ENCODE measurements at regions not wholly inside any gene's neighbourhood (a gene's known extent, or its start where the extent isn't known, plus 50 kb on each side); places are given as distances from the start of the nearest gene placed in this dataset.
"Not testable (repeated sequence)": the region's sequence is repeated elsewhere in the genome, so short reads cannot be mapped to it uniquely, and the experiment has no call there.

DNA sequence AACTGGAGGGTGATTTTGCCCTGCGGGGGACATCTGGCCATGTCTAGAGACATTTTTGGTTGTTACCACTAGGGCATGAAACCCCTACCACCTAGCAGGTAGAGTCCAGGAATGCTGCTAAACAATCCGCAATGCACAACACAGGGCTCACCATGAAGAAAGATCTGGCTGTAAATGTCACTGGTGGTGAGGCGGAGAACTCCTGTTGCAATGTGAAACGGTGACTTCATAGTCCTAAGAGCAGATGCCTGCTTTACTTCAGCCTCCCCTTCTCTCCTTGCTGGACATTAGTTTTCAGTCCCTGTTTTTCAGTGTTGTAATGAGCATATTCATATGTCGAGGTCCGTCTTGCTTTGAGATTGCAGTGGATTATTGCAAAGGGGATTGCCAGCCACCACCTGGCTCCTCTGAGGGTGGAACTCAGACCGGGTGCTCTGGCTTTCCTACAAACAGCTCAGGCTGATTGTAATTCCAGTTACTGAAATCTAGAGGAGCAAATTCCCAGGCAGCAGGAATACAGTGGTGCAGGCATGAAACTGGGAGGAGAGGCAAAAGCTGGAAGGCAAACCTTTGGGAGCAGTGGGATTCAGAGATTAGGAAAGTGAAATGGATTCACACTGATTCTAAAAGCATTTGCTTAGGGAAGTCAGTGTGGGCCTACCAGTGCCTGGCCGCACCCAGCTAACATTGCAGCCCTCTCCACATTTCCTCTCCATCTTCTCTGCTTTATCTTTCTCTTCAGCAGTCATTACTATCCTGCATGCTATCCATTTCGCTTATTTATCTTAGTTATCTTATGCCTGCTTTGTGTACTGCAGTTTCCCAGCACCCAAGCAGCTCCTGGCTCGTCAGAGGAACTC, 76.1 kb upstream of the PCDH8 start:
- Histone ChIP-seq H3K4me1 (replicated peaks) (no peaks in the 10 kb centered on the region), H3K9me3 (replicated peaks) (no peaks in the 10 kb centered on the region), H3K27me3 (replicated peaks) (no peaks in the 10 kb centered on the region), H3K36me3 (no peaks in the 10 kb centered on the region), H3K4me3 (no peak overlapping the region), H3K27ac (no peak overlapping the region)
- DNase-seq (ENCODE audit: low read depth in 1 of 2, low spot score in 2 of 2), result no peak

DNA sequence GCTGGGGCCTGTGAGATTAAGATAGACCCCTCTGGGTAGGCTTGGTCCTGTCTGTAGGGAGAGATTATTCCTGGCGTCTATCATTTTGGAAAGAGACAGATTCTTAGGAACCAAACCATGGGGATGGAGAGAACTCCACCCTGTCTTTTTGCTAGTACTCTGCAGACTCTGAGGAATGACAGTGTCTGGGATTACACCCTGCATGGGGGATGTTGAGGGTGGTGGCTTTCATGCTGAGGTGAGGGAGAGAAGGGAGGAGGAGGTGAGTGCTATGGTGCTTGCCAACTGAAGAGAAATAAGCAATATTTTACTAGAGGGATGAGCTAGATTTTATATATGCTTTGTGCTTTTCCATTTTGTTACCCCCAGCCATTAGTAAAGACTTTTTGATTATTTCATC, 74.5 kb upstream of the PCDH8 start:
- no peaks in the 10 kb centered on the region for H3K9me3 ChIP-seq (replicated peaks)
- no peaks in the 10 kb centered on the region for H3K4me1 ChIP-seq (replicated peaks)
- no peak overlapping the region for H3K27ac ChIP-seq
- H3K36me3 ChIP-seq, result no peaks in the 10 kb centered on the region
- no peak for DNase-seq (ENCODE audit: low read depth in 1 of 2, low spot score in 2 of 2)
- H3K27me3 ChIP-seq (replicated peaks), result no peaks in the 10 kb centered on the region
- H3K4me3 ChIP-seq, result no peak overlapping the region

DNA sequence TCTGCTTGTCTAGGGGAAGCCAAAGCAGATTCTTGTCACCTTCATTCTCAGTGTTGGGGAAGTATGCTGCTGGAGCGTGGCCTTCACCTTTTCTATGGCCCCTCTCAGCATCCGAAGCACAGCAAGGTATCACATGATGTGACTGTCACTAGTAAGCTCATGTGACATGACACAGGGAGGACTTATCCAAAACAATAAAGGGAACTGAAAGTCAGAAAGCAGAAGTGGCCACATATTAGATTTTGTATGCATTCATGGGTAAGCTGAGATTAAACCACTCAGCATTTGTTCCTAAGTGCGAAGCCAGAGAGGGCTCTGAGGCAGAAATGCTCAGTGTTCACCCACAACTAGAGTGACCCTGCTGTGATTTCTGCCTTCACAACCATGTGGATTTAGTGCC, 72.8 kb upstream of the PCDH8 start:
- no peaks in the 10 kb centered on the region for H3K36me3 ChIP-seq
- no peaks in the 10 kb centered on the region for H3K27me3 ChIP-seq (replicated peaks)
- H3K9me3 ChIP-seq (replicated peaks), result no peaks in the 10 kb centered on the region
- H3K4me1 ChIP-seq (replicated peaks), result no peaks in the 10 kb centered on the region
- H3K27ac ChIP-seq, result no peak overlapping the region
- no peak overlapping the region for H3K4me3 ChIP-seq
- no peak for DNase-seq (ENCODE audit: low read depth in 1 of 2, low spot score in 2 of 2)

DNA sequence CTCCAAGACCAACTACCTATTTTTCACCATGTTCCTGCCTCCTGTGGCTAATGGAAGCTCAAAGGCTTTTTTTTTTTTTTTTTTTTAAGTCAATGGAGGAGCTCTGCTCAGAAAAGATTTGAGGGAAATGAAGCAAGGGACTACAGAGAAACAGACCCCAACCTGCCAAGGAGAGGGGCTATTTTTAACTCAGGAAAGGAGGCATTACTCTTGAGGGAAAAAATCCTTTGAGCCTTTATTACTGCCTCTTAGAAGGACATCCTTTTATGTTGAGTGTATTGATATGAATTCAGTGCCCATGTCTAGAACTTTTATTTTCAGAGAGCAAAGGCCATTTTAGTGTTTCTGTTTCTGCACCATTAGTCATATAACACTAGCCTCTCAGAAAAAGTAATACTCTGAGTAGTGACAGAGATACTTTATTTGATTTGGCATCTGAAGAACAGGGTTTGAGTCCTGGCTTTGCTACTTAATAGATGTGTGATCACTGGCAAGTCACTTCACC, 68.1 kb upstream of the PCDH8 start:
- no peaks in the 10 kb centered on the region for H3K27me3 ChIP-seq (replicated peaks)
- DNase-seq (ENCODE audit: low read depth in 1 of 2, low spot score in 2 of 2), result no peak
- no peaks in the 10 kb centered on the region for H3K4me1 ChIP-seq (replicated peaks)
- H3K27ac ChIP-seq, result no peak overlapping the region
- H3K36me3 ChIP-seq, result no peaks in the 10 kb centered on the region
- no peak overlapping the region for H3K4me3 ChIP-seq
- no peaks in the 10 kb centered on the region for H3K9me3 ChIP-seq (replicated peaks)

DNA sequence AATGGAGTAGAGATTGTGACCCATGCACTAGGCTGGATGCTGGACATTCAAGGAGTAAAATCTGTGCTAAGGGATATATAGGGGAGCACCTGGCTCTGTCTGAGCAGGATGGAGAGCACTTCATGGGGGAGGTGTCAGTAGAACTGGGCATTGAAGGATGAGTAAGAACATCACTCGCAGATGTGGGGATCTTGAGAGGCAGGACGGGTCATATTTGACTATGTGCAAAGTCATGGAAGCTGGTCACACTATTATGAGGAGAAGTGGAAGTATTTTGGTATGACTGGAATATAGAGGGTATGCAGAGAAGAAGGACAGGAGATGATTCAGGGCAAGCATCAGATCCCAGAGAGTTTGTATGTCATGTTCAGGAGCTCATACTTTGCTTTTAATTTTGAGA, 62.9 kb upstream of the PCDH8 start:
- no peaks in the 10 kb centered on the region for H3K27me3 ChIP-seq (replicated peaks)
- DNase-seq (ENCODE audit: low read depth in 1 of 2, low spot score in 2 of 2), result no peak

DNA sequence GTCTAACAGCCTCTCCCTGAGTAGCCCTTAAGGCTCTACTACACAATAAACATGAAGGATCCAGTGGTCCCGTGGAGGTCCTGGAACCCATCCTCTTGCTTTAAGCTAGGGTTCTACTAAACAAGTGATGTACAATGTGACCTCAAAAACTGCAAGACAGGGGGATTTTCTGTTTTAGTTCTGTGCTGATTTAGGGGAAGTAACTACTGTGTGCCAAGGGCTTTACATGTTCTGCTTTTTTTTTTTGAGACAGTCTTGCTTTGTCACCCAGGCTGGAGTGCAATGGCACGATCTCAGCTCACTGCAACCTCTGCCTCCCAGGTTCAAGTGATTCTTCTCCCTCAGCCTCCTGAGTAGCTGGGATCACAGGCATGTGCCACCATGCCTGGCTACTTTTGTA, 61.9 kb upstream of the PCDH8 start:
- H3K27ac ChIP-seq; H3K27me3 ChIP-seq (replicated peaks): not testable (repeated sequence)

More for the DNA sequence above, 62.9 kb upstream of the PCDH8 start:
- H3K36me3 ChIP-seq, result no peaks in the 10 kb centered on the region
- no peaks in the 10 kb centered on the region for H3K4me1 ChIP-seq (replicated peaks)
- H3K4me3 ChIP-seq, result no peak overlapping the region
- H3K9me3 ChIP-seq (replicated peaks), result no peaks in the 10 kb centered on the region
- H3K27ac ChIP-seq, result no peak overlapping the region

DNA sequence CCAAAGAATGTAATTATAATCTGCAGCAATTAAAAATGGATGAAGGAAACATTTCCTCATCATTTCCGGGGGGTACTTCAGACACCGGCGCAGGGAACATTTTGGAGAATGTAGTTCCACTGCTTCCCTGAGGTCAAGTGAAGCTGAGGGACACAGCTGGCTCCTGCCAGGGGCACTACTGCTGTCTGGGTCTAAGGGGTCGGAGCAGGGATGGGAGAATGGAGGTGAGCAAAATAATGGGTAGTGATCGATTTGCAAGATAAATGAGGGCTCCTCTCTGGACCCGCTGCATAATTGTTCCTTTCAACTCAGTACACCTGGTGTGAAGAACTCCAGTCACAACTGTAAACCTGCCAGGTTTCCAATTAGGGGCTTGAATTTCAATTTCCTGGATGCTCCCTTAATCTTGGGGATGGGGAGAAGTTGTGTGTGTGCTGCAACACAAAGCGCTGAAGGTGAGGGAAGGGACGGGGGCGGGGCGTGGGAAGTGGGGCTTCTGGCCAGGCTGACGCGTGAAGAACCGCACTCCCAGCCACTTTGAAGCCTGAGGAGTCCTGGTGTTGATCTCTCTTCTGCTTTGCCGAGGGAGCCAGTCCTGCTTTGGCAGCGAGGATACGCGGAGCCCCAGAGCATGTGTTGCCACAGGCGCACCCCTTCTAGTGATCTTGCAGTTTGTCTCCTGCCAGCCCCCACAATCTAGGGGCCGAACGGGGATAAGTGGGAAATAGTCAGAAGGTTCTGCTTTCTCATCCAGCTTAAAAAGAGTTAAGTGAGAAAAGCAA, 57.9 kb upstream of the PCDH8 start:
- no peaks in the 10 kb centered on the region for H3K36me3 ChIP-seq
- no peaks in the 10 kb centered on the region; the same call in 1 of the 2 replicates for H3K27me3 ChIP-seq (replicated peaks)
- no peak for DNase-seq (ENCODE audit: low read depth in 1 of 2, low spot score in 2 of 2)
- no peak overlapping the region for H3K4me3 ChIP-seq
- no peak overlapping the region for H3K27ac ChIP-seq
- no peaks in the 10 kb centered on the region for H3K9me3 ChIP-seq (replicated peaks)
- no peaks in the 10 kb centered on the region for H3K4me1 ChIP-seq (replicated peaks)

More for the DNA sequence above, 61.9 kb upstream of the PCDH8 start:
- H3K4me3 ChIP-seq; H3K9me3 ChIP-seq (replicated peaks); H3K36me3 ChIP-seq; H3K4me1 ChIP-seq (replicated peaks); DNase-seq (ENCODE audit: low read depth in 1 of 2, low spot score in 2 of 2): not testable (repeated sequence)

DNA sequence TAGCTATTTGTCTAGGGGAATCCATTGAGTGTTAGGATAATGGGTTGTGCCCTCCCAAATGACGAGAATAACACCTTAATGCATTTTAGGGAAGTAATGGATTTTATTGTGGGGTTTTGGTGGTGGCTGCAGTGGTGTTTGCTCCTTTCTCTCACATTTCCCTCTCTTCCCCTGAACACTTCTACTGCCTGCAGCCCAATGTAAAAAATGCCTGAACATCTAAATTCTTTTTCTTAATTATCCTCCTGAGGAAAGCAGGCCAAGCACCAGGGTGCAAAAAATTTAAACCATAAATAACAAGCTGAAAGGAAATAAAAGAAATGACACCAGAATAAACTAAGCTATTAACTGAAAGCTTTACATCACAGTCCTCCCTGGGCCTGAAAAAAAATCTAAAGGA, 57.3 kb upstream of the PCDH8 start:
- H3K4me1 ChIP-seq (replicated peaks), result no peaks in the 10 kb centered on the region
- H3K27ac ChIP-seq, result no peak overlapping the region
- H3K27me3 ChIP-seq (replicated peaks), result no peaks in the 10 kb centered on the region; the same call in 1 of the 2 replicates
- no peaks in the 10 kb centered on the region for H3K36me3 ChIP-seq
- no peak for DNase-seq (ENCODE audit: low read depth in 1 of 2, low spot score in 2 of 2)
- H3K4me3 ChIP-seq, result no peak overlapping the region
- no peaks in the 10 kb centered on the region for H3K9me3 ChIP-seq (replicated peaks)

DNA sequence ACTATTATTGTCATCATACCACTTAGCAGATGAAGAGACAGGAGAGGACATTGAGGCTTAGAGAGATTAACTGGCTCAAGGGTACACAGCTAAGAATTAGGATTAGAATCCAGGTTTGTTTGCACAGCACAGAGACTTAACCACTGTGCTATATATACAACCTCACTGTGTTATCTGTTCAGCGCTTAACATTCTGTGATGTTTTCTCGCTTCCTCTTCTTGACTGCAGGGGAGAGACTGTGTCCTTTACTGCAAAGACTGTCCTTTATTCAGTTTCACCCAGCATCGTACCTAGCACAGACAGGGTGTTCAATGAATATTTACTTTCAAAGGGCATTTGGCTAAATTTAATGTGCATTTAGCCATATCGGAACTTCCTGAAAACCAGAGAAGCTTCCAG, 54.9 kb upstream of the PCDH8 start:
- no peaks in the 10 kb centered on the region for H3K9me3 ChIP-seq (replicated peaks)
- no peak for DNase-seq (ENCODE audit: low read depth in 1 of 2, low spot score in 2 of 2)
- no peaks in the 10 kb centered on the region for H3K4me1 ChIP-seq (replicated peaks)
- no peak overlapping the region for H3K4me3 ChIP-seq
- H3K27ac ChIP-seq, result no peak overlapping the region
- H3K27me3 ChIP-seq (replicated peaks), result no peaks in the 10 kb centered on the region; the same call in 1 of the 2 replicates
- H3K36me3 ChIP-seq, result no peaks in the 10 kb centered on the region

DNA sequence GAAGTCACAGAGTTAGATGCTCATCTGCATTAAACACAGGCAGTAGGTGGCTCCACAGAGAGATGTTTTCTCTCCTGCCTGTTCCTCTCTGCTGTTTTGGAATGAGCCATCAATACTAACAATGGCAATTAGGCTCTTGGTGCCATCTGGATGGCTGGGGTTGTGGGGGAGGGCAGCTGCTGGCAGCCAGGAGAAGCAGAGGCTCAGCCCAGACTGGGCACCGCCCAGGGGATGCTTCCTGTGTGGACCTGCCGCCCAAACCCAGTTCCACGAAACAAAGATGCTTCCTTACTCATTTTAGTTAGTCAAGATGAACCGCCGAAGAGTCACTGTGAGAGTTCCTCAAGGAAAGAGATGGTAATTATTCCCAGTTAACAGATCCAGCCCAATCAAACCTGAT, 50.8 kb upstream of the PCDH8 start:
- Histone ChIP-seq H3K27me3 (replicated peaks) (no peaks in the 10 kb centered on the region), H3K4me1 (replicated peaks) (no peaks in the 10 kb centered on the region), H3K4me3 (no peak overlapping the region), H3K27ac (no peak overlapping the region), H3K36me3 (no peaks in the 10 kb centered on the region), H3K9me3 (replicated peaks) (no peaks in the 10 kb centered on the region)
- no peak for DNase-seq (ENCODE audit: low read depth in 1 of 2, low spot score in 2 of 2)
